IMR-90 (cell line): ENCODE measurements at regions not wholly inside any gene's neighbourhood (a gene's known extent, or its start where the extent isn't known, plus 50 kb on each side); places are given as distances from the start of the nearest gene placed in this dataset.

Experiments used
- CEBPB ChIP-seq: IDR thresholded peaks from 2 replicates; pipeline ENCODE4 v1.6.1; 2012; ENCODE audit warnings: low read depth, low read length, improper control_type of control experiment
- FOS ChIP-seq: fragments of 150-350 bp; IDR thresholded peaks from 2 replicates; pipeline ENCODE4 v1.6.1; 2016; ENCODE audit warnings: low read depth, low read length
- MAZ ChIP-seq: IDR thresholded peaks from 2 replicates; pipeline ENCODE4 v1.6.1; 2012; ENCODE audit warnings: low read depth, mild to moderate bottlenecking, low read length, improper control_type of control experiment, moderate library complexity, borderline replicate concordance
- TF ChIP-seq, protein P1 (sequence below): conservative IDR thresholded peaks from 2 replicates; pipeline ENCODE4 v1.5.1; 2012; ENCODE audit warnings: mild to moderate bottlenecking, low read depth, low read length, improper control_type of control experiment

DNA sequence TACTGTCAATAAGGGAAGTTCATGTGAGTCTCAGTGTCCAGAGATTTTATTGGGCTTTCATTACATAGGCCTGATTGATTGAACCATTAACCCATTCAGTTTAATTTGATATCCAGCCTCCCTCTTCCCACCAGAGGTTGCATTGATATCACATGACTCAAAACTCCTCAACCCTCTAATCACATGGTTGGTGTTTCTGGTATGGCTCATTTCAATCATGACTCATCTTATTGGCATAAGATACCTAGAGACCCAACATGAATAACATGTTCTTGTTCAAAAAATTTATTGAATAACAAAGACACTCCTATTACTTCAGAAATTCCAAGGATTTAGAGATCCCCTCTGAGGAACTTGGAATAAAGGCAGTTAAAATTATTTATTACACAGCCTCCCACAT lies 982.2 kb downstream of the TLE1 start:
- TF ChIP-seq CEBPB = no peak
- TF ChIP-seq, protein P1, sequence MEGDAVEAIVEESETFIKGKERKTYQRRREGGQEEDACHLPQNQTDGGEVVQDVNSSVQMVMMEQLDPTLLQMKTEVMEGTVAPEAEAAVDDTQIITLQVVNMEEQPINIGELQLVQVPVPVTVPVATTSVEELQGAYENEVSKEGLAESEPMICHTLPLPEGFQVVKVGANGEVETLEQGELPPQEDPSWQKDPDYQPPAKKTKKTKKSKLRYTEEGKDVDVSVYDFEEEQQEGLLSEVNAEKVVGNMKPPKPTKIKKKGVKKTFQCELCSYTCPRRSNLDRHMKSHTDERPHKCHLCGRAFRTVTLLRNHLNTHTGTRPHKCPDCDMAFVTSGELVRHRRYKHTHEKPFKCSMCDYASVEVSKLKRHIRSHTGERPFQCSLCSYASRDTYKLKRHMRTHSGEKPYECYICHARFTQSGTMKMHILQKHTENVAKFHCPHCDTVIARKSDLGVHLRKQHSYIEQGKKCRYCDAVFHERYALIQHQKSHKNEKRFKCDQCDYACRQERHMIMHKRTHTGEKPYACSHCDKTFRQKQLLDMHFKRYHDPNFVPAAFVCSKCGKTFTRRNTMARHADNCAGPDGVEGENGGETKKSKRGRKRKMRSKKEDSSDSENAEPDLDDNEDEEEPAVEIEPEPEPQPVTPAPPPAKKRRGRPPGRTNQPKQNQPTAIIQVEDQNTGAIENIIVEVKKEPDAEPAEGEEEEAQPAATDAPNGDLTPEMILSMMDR = no peak
- TF ChIP-seq MAZ = no peak
- TF ChIP-seq FOS = no peak
